H1 (cell line): ENCODE measurements at regions not wholly inside any gene's neighbourhood (a gene's known extent, or its start where the extent isn't known, plus 50 kb on each side); places are given as distances from the start of the nearest gene placed in this dataset.

Experiments
- CTCF ChIA-PET: fragments of 300-600 bp; sonication (Branson Sonifier 250); formaldehyde crosslinking; loops from one replicate; lab custom pipeline; 2021; ENCODE audit not compliant: partially characterized antibody; lab: Charles Lee
- POLR2A ChIA-PET: fragments of 300-600 bp; sonication (Branson Sonifier 250); formaldehyde crosslinking; loops from one replicate; lab custom pipeline; 2021; ENCODE audit warnings: inconsistent platforms; ENCODE audit not compliant: partially characterized antibody; lab: Charles Lee
- DNase-seq, 2 experiments: peaks; one replicate each; pipeline versions ENCODE4 v3.0.0 to v3.0.0-alpha.2; 2010 to 2022; ENCODE audit warnings: low spot score in 2 of 2, low read depth in 1 of 2, mixed read lengths in 1 of 2
- FAIRE-seq: peaks from 2 replicates; lab custom pipeline; 2011; peaks lifted over from hg19 to GRCh38; lab: Jason Lieb, UNC
- H2AFZ ChIP-seq: 2 replicates; pipeline ENCODE4 v1.8.1; 2012; ENCODE audit warnings: low read length, inconsistent platforms
- H2AK5ac ChIP-seq: 2 replicates; pipeline ENCODE4 v1.6.1; 2013; ENCODE audit warnings: low read depth, low read length
- H2BK120ac ChIP-seq: replicated peaks from 2 replicates; pipeline ENCODE3; 2013; ENCODE audit warnings: low read depth, low read length, inconsistent platforms
- H2BK12ac ChIP-seq: 2 replicates; pipeline ENCODE4 v1.6.1; 2013; ENCODE audit warnings: low read depth, low read length
- H2BK15ac ChIP-seq: 2 replicates; pipeline ENCODE4 v1.6.1; 2013; ENCODE audit warnings: low read length
- H2BK20ac ChIP-seq: 2 replicates; pipeline ENCODE4 v1.6.1; 2013; ENCODE audit warnings: low read length
- H2BK5ac ChIP-seq: 2 replicates; pipeline ENCODE4 v1.6.1; 2013; ENCODE audit warnings: low read depth, low read length
- H3K14ac ChIP-seq: 2 replicates; pipeline ENCODE4 v1.6.1; 2013; ENCODE audit warnings: inconsistent platforms; ENCODE audit not compliant: insufficient read length
- H3K18ac ChIP-seq: 2 replicates; pipeline ENCODE4 v1.6.1; 2013; ENCODE audit warnings: low read length; ENCODE audit errors: extremely low read depth
- H3K23ac ChIP-seq: 2 replicates; pipeline ENCODE4 v1.6.1; 2013; ENCODE audit warnings: inconsistent platforms; ENCODE audit not compliant: insufficient read length
- H3K23me2 ChIP-seq: 2 replicates; pipeline ENCODE4 v1.6.1; 2013; ENCODE audit warnings: low read depth, low read length
- H3K27ac ChIP-seq: 2 replicates; pipeline ENCODE4 v1.6.1; 2011; ENCODE audit warnings: low read depth, low read length, inconsistent platforms
- H3K27me3 ChIP-seq, 4 experiments: replicated peaks in 1 of 4; 1 replicate in 1 of 4; 2 replicates in 3 of 4; pipeline versions ENCODE4 v1.6.1 to v1.8.1; 2011 to 2013; ENCODE audit warnings: low read length in 3 of 4, mild to moderate bottlenecking in 3 of 4, inconsistent platforms in 2 of 4, mixed read lengths in 2 of 4, moderate library complexity in 1 of 4; ENCODE audit not compliant: control insufficient read depth in 3 of 4, insufficient read depth in 3 of 4; ENCODE audit errors: extremely low read depth in 1 of 4
- H3K36me3 ChIP-seq, 4 experiments: 2 replicates each; pipeline versions ENCODE4 v1.6.1 to v1.8.1; 2011 to 2013; ENCODE audit warnings: mild to moderate bottlenecking in 4 of 4, low read length in 3 of 4, moderate library complexity in 2 of 4, control low read depth in 1 of 4, inconsistent platforms in 1 of 4; ENCODE audit not compliant: insufficient read depth in 4 of 4, control insufficient read depth in 2 of 4
- H3K4ac ChIP-seq: replicated peaks from 2 replicates; pipeline ENCODE3; 2013; ENCODE audit warnings: low read length, low read depth, mixed read lengths, inconsistent platforms; ENCODE audit not compliant: insufficient read length
- H3K4me1 ChIP-seq, 4 experiments: replicated peaks in 1 of 4; 1 replicate in 1 of 4; 2 replicates in 3 of 4; pipeline versions ENCODE4 v1.6.1 to v1.8.1; 2011 to 2013; ENCODE audit warnings: low read length in 3 of 4, inconsistent platforms in 2 of 4, mixed read lengths in 1 of 4; ENCODE audit not compliant: insufficient read depth in 4 of 4, control insufficient read depth in 3 of 4
- H3K4me2 ChIP-seq, 2 experiments: 2 replicates each; pipeline versions ENCODE4 v1.6.1 to v1.8.1; 2011 to 2013; ENCODE audit warnings: low read depth in 2 of 2, low read length in 2 of 2, control low read depth in 1 of 2, inconsistent platforms in 1 of 2, mild to moderate bottlenecking in 1 of 2; ENCODE audit not compliant: insufficient read depth in 1 of 2
- H3K4me3 ChIP-seq, 4 experiments: fragments of 200-600, 300-600 bp in 1 of 4; sonication (generic), shearing (Covaris generic), sonication (Bioruptor Twin) in 1 of 4; 2 replicates each; pipeline versions ENCODE4 v1.5.1 to v1.8.1; 2011 to 2016; ENCODE audit warnings: low read length in 4 of 4, low read depth in 3 of 4, control low read depth in 2 of 4, inconsistent platforms in 2 of 4, mild to moderate bottlenecking in 2 of 4, mixed read lengths in 1 of 4, moderate library complexity in 1 of 4; ENCODE audit not compliant: insufficient read depth in 2 of 4; ENCODE audit errors: extremely low read depth in 1 of 4
- H3K56ac ChIP-seq: replicated peaks from 2 replicates; pipeline ENCODE3; 2013; ENCODE audit warnings: low read depth, mild to moderate bottlenecking, mixed read lengths, low read length, inconsistent platforms; ENCODE audit not compliant: insufficient read length
- H3K79me1 ChIP-seq: 2 replicates; pipeline ENCODE4 v1.6.1; 2013; ENCODE audit warnings: low read depth, low read length, control low read depth
- H3K79me2 ChIP-seq, 2 experiments: 2 replicates each; pipeline versions ENCODE4 v1.6.1 to v1.8.1; 2012 to 2013; ENCODE audit warnings: low read length in 2 of 2, mild to moderate bottlenecking in 2 of 2, inconsistent platforms in 1 of 2; ENCODE audit not compliant: insufficient read depth in 2 of 2, control insufficient read depth in 1 of 2
- H3K9ac ChIP-seq, 4 experiments: replicated peaks in 1 of 4; 1 replicate in 1 of 4; 2 replicates in 3 of 4; pipeline versions ENCODE4 v1.6.1 to v1.8.1; 2011 to 2013; ENCODE audit warnings: low read depth in 3 of 4, low read length in 3 of 4, control low read depth in 2 of 4, mild to moderate bottlenecking in 2 of 4, moderate library complexity in 2 of 4, inconsistent platforms in 1 of 4; ENCODE audit errors: extremely low read depth in 1 of 4
- H3K9me3 ChIP-seq, 2 experiments: 2 replicates each; pipeline versions ENCODE4 v1.6.1 to v1.8.1; 2012 to 2013; ENCODE audit warnings: mild to moderate bottlenecking in 2 of 2, moderate library complexity in 2 of 2, control low read depth in 1 of 2, inconsistent platforms in 1 of 2, low read depth in 1 of 2, low read length in 1 of 2, mixed read lengths in 1 of 2; ENCODE audit not compliant: insufficient read depth in 2 of 2
- H4K20me1 ChIP-seq, 2 experiments: replicated peaks in 1 of 2; 2 replicates each; pipeline versions ENCODE3 to v1.8.1; 2011 to 2013; ENCODE audit warnings: inconsistent platforms in 2 of 2, low read length in 2 of 2, mild to moderate bottlenecking in 1 of 2; ENCODE audit not compliant: insufficient read depth in 2 of 2, control insufficient read depth in 1 of 2
- H4K5ac ChIP-seq: 2 replicates; pipeline ENCODE4 v1.6.1; 2013; ENCODE audit warnings: low read length, low read depth, mixed read lengths, inconsistent platforms; ENCODE audit not compliant: insufficient read length
- H4K8ac ChIP-seq: 2 replicates; pipeline ENCODE4 v1.8.0; 2013; ENCODE audit warnings: mild to moderate bottlenecking, moderate library complexity, low read length, inconsistent platforms; ENCODE audit not compliant: insufficient read depth; ENCODE audit errors: extremely low read depth
- H4K91ac ChIP-seq: replicated peaks from 2 replicates; pipeline ENCODE3; 2013; ENCODE audit warnings: low read length, mixed read lengths, inconsistent platforms; ENCODE audit not compliant: insufficient read length
- ATF2 ChIP-seq: IDR thresholded peaks from 2 replicates; pipeline ENCODE4 v1.6.1; 2012; ENCODE audit warnings: low read length, inconsistent platforms
- BCL11A ChIP-seq, 2 experiments: IDR thresholded peaks; one replicate each; pipeline ENCODE4 v1.6.1; 2011; ENCODE audit warnings: low read depth in 2 of 2, low read length in 2 of 2, mild to moderate bottlenecking in 2 of 2
- GABPA ChIP-seq: IDR thresholded peaks from 2 replicates; pipeline ENCODE4 v1.6.1; 2011; ENCODE audit warnings: mild to moderate bottlenecking, low read length, moderate library complexity, borderline replicate concordance; ENCODE audit not compliant: insufficient read depth
- GTF2F1 ChIP-seq: IDR thresholded peaks from 2 replicates; pipeline ENCODE4 v1.6.1; 2012; ENCODE audit warnings: low read depth, low read length, improper control_type of control experiment, borderline replicate concordance
- POLR2A ChIP-seq, 2 experiments: IDR thresholded peaks; 1 replicate in 1 of 2; 2 replicates in 1 of 2; pipeline ENCODE4 v1.6.1; 2011; ENCODE audit warnings: low read depth in 2 of 2, low read length in 2 of 2, mild to moderate bottlenecking in 2 of 2; ENCODE audit errors: control extremely low read depth in 1 of 2
- POU5F1 ChIP-seq: IDR thresholded peaks from 2 replicates; pipeline ENCODE4 v1.6.1; 2011; ENCODE audit warnings: low read depth, mild to moderate bottlenecking, low read length, moderate library complexity
- SP1 ChIP-seq: IDR thresholded peaks from 2 replicates; pipeline ENCODE4 v1.6.1; 2011; ENCODE audit warnings: low read depth, low read length
- TAF1 ChIP-seq: IDR thresholded peaks from 2 replicates; pipeline ENCODE4 v1.6.1; 2011; ENCODE audit warnings: mild to moderate bottlenecking, low read depth, low read length
- YY1 ChIP-seq: IDR thresholded peaks from 2 replicates; pipeline ENCODE4 v1.6.1; 2011; ENCODE audit warnings: low read depth, mild to moderate bottlenecking, low read length
- WGBS, 2 experiments: shearing (Covaris generic) in 1 of 2; methylation state at CpG; one replicate each; pipeline versions ENCODE4 v1.1.6 to v1.1.7; 2013 to 2015; ENCODE audit warnings: low lambda C conversion rate in 2 of 2, mixed read lengths in 2 of 2, inconsistent platforms in 1 of 2, low coverage in 1 of 2, missing lambda C conversion rate in 1 of 2; ENCODE audit not compliant: insufficient replicate concordance in 2 of 2, insufficient coverage in 1 of 2, insufficient read length in 1 of 2; ENCODE audit errors: extremely low coverage in 1 of 2, missing lambda C conversion rate in 1 of 2; 5-methylcytosine and 5-hydroxymethylcytosine counted together

- CTCF ChIA-PET, result interaction anchor here (1.1 to 2.0 kb wide), 2 partner anchors 16 to 161 kb away, joined by 3 to 6 read pairs; no protein-coding TSS in a partner anchor
Observed at GRCh38 chr13:89899302-89900103, 1448.0 kb upstream of the MIR17HG start.

More at GRCh38 chr13:89899302-89900103, 1448.0 kb upstream of the MIR17HG start:
- Histone ChIP-seq H3K14ac (no peak overlapping the region), H3K23ac (no peak overlapping the region), H3K27ac (no peak overlapping the region), H2AK5ac (no peak overlapping the region), H2BK12ac (no peak overlapping the region), H2BK20ac (no peak overlapping the region), H3K9me3 (no peaks in the 10 kb centered on the region), H3K4me3 (no peak overlapping the region), H4K91ac (no peak overlapping the region), H3K36me3 (no peaks in the 10 kb centered on the region), H3K79me1 (no peaks in the 10 kb centered on the region), H2AFZ (no peak overlapping the region), H3K4me1 (no peaks in the 10 kb centered on the region), H2BK120ac (no peak overlapping the region), H2BK15ac (no peak overlapping the region), H3K9ac (no peak overlapping the region), H4K5ac (no peak overlapping the region), H4K8ac (no peak overlapping the region), H3K4ac (no peak overlapping the region), H3K23me2 (no peaks in the 10 kb centered on the region), H3K56ac (no peak overlapping the region), H3K79me2 (no peaks in the 10 kb centered on the region), H4K20me1 (no peaks in the 10 kb centered on the region), H2BK5ac (no peak overlapping the region), H3K4me2 (no peak overlapping the region), H3K27me3 (no peaks in the 10 kb centered on the region), H3K18ac (no peak overlapping the region)
- DNase-seq (no peak), FAIRE-seq (no peak)
- 94% methylated on average over 5 of the region's 5 CpGs; no CpG with 5 or more reads in 1 of the 2 experiments for WGBS, 2 experiments
- no peak for TF ChIP-seq SP1
- TF ChIP-seq BCL11A (IDR thresholded peaks at IDR 0.05; ENCODE audit: low read depth in 2 of 2, low read length in 2 of 2), result no peak
- TF ChIP-seq POU5F1, result no peak
- no peak for TF ChIP-seq YY1
- no peak for TF ChIP-seq ATF2
- TF ChIP-seq GTF2F1, result no peak
- no peak for TF ChIP-seq TAF1
- no peak for TF ChIP-seq GABPA
- TF ChIP-seq POLR2A (IDR thresholded peaks at IDR 0.05; ENCODE audit: control extremely low read depth in 1 of 2, low read depth in 2 of 2, low read length in 2 of 2), result no peak
- POLR2A ChIA-PET, result no interaction called here
